HepG2 (cell line): ENCODE measurements at regions not wholly inside any gene's neighbourhood (a gene's known extent, or its start where the extent isn't known, plus 50 kb on each side); places are given as distances from the start of the nearest gene placed in this dataset.
A peak's percentile ranks its signal among the peaks of the same experiment; 100 is the strongest.

ENCODE experiments used
- AKAP8 ChIP-seq: sonication (generic); formaldehyde crosslinking; IDR thresholded peaks from 2 replicates; pipeline ENCODE4 v1.5.1; 2020; ENCODE audit warnings: mild to moderate bottlenecking, missing genetic modification reagents
- GRHL1 ChIP-seq: sonication (generic); formaldehyde crosslinking; conservative IDR thresholded peaks from 2 replicates; pipeline ENCODE4 v1.8.0; 2022; ENCODE audit warnings: missing genetic modification reagents
- IRX3 ChIP-seq: sonication (generic); formaldehyde crosslinking; IDR thresholded peaks from 2 replicates; pipeline ENCODE4 v1.8.1; 2023; ENCODE audit warnings: mild to moderate bottlenecking, low read depth, missing genetic modification reagents, borderline replicate concordance
- JDP2 ChIP-seq: sonication (generic); formaldehyde crosslinking; IDR thresholded peaks from 2 replicates; pipeline ENCODE4 v1.8.1; 2022; ENCODE audit warnings: missing genetic modification reagents, borderline replicate concordance
- NFE2L1 ChIP-seq: sonication (generic); formaldehyde crosslinking; IDR thresholded peaks from 2 replicates; pipeline ENCODE4 v1.4.0; 2020; ENCODE audit warnings: missing genetic modification reagents, mild to moderate bottlenecking, borderline replicate concordance
- NFYB ChIP-seq: sonication (generic); formaldehyde crosslinking; IDR thresholded peaks from 2 replicates; pipeline ENCODE4 v1.4.0; 2020; ENCODE audit warnings: missing genetic modification reagents
- ZBTB33 ChIP-seq: sonication (generic); formaldehyde crosslinking; IDR thresholded peaks from 2 replicates; pipeline ENCODE4 v1.4.0; 2020; ENCODE audit warnings: missing genetic modification reagents
- ZNF841 ChIP-seq: sonication (generic); formaldehyde crosslinking; IDR thresholded peaks from 2 replicates; pipeline ENCODE4 v1.8.1; 2023; ENCODE audit warnings: missing genetic modification reagents, borderline replicate concordance
- TF ChIP-seq, protein P1 (sequence below): sonication (generic); formaldehyde crosslinking; IDR thresholded peaks from 2 replicates; pipeline ENCODE4 v1.4.0; 2020; ENCODE audit warnings: missing genetic modification reagents, borderline replicate concordance
- TF ChIP-seq, protein P2 (sequence below): sonication (generic); formaldehyde crosslinking; IDR thresholded peaks from 2 replicates; pipeline ENCODE4 v1.4.0; 2020; ENCODE audit warnings: missing genetic modification reagents
- TF ChIP-seq, protein P3 (sequence below): sonication (generic); formaldehyde crosslinking; IDR thresholded peaks from 2 replicates; pipeline ENCODE4 v1.4.0; 2020; ENCODE audit warnings: missing genetic modification reagents
- TF ChIP-seq, protein P4 (sequence below): sonication (generic); formaldehyde crosslinking; IDR thresholded peaks from 2 replicates; pipeline ENCODE4 v1.5.1; 2020; ENCODE audit warnings: mild to moderate bottlenecking, missing genetic modification reagents, borderline replicate concordance
- TF ChIP-seq, protein P5 (sequence below): sonication (generic); formaldehyde crosslinking; IDR thresholded peaks from 2 replicates; pipeline ENCODE4 v1.8.0; 2022; ENCODE audit warnings: missing genetic modification reagents, mild to moderate bottlenecking, inconsistent platforms, borderline replicate concordance

GRCh38 chr2:62578803-62579640, 73.0 kb upstream of the TMEM17 start (continued):
- peak; percentile 100 for TF ChIP-seq ZBTB33
- TF ChIP-seq ZNF841, result no peak
- TF ChIP-seq JDP2 (CRISPR knock-in tag), result no peak
- TF ChIP-seq NFYB, result no peak
- TF ChIP-seq, protein P1, sequence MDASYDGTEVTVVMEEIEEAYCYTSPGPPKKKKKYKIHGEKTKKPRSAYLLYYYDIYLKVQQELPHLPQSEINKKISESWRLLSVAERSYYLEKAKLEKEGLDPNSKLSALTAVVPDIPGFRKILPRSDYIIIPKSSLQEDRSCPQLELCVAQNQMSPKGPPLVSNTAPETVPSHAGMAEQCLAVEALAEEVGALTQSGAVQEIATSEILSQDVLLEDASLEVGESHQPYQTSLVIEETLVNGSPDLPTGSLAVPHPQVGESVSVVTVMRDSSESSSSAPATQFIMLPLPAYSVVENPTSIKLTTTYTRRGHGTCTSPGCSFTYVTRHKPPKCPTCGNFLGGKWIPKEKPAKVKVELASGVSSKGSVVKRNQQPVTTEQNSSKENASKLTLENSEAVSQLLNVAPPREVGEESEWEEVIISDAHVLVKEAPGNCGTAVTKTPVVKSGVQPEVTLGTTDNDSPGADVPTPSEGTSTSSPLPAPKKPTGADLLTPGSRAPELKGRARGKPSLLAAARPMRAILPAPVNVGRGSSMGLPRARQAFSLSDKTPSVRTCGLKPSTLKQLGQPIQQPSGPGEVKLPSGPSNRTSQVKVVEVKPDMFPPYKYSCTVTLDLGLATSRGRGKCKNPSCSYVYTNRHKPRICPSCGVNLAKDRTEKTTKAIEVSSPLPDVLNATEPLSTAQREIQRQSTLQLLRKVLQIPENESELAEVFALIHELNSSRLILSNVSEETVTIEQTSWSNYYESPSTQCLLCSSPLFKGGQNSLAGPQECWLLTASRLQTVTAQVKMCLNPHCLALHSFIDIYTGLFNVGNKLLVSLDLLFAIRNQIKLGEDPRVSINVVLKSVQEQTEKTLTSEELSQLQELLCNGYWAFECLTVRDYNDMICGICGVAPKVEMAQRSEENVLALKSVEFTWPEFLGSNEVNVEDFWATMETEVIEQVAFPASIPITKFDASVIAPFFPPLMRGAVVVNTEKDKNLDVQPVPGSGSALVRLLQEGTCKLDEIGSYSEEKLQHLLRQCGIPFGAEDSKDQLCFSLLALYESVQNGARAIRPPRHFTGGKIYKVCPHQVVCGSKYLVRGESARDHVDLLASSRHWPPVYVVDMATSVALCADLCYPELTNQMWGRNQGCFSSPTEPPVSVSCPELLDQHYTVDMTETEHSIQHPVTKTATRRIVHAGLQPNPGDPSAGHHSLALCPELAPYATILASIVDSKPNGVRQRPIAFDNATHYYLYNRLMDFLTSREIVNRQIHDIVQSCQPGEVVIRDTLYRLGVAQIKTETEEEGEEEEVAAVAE (CRISPR knock-in tag), result no peak
- TF ChIP-seq, protein P2, sequence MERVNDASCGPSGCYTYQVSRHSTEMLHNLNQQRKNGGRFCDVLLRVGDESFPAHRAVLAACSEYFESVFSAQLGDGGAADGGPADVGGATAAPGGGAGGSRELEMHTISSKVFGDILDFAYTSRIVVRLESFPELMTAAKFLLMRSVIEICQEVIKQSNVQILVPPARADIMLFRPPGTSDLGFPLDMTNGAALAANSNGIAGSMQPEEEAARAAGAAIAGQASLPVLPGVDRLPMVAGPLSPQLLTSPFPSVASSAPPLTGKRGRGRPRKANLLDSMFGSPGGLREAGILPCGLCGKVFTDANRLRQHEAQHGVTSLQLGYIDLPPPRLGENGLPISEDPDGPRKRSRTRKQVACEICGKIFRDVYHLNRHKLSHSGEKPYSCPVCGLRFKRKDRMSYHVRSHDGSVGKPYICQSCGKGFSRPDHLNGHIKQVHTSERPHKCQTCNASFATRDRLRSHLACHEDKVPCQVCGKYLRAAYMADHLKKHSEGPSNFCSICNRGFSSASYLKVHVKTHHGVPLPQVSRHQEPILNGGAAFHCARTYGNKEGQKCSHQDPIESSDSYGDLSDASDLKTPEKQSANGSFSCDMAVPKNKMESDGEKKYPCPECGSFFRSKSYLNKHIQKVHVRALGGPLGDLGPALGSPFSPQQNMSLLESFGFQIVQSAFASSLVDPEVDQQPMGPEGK (CRISPR knock-in tag), result peak; percentile 26; the same call in 1 of the 2 replicates
- no peak for TF ChIP-seq IRX3
- TF ChIP-seq AKAP8 (CRISPR knock-in tag), result no peak
- TF ChIP-seq, protein P3, sequence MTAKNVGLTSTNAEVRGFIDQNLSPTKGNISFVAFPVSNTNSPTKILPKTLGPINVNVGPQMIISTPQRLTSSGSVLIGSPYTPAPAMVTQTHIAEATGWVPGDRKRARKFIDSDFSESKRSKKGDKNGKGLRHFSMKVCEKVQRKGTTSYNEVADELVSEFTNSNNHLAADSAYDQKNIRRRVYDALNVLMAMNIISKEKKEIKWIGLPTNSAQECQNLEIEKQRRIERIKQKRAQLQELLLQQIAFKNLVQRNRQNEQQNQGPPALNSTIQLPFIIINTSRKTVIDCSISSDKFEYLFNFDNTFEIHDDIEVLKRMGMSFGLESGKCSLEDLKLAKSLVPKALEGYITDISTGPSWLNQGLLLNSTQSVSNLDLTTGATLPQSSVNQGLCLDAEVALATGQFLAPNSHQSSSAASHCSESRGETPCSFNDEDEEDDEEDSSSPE (CRISPR knock-in tag), result no peak
- TF ChIP-seq, protein P4, sequence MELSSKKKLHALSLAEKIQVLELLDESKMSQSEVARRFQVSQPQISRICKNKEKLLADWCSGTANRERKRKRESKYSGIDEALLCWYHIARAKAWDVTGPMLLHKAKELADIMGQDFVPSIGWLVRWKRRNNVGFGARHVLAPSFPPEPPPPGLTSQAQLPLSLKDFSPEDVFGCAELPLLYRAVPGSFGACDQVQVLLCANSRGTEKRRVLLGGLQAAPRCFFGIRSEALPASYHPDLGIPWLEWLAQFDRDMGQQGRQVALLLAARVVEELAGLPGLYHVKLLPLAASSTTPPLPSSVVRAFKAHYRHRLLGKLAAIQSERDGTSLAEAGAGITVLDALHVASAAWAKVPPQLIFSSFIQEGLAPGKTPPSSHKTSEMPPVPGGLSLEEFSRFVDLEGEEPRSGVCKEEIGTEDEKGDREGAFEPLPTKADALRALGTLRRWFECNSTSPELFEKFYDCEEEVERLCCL (CRISPR knock-in tag), result no peak
- TF ChIP-seq NFE2L1 (CRISPR knock-in tag), result no peak
- TF ChIP-seq, protein P5, sequence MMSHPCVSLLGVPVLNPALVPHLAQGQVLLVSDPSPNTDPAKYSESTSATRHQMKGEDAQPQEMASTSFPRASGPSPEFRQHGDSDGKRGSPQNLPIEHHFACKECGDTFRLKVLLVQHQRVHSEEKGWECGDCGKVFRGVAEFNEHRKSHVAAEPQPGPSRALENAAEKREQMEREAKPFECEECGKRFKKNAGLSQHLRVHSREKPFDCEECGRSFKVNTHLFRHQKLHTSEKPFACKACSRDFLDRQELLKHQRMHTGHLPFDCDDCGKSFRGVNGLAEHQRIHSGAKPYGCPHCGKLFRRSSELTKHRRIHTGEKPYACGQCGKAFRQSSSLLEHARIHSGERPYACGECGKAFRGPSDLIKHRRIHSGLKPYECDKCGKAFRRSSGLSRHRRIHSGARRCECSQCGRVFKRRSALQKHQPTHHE (CRISPR knock-in tag), result no peak
- TF ChIP-seq GRHL1 (CRISPR knock-in tag), result no peak
